H1 (cell line): ENCODE measurements at regions not wholly inside any gene's neighbourhood (a gene's known extent, or its start where the extent isn't known, plus 50 kb on each side); places are given as distances from the start of the nearest gene placed in this dataset.

Experiments
- CTCF ChIA-PET: fragments of 300-600 bp; sonication (Branson Sonifier 250); formaldehyde crosslinking; loops from one replicate; lab custom pipeline; 2021; ENCODE audit not compliant: partially characterized antibody; lab: Charles Lee
- POLR2A ChIA-PET: fragments of 300-600 bp; sonication (Branson Sonifier 250); formaldehyde crosslinking; loops from one replicate; lab custom pipeline; 2021; ENCODE audit warnings: inconsistent platforms; ENCODE audit not compliant: partially characterized antibody; lab: Charles Lee
- DNase-seq, 2 experiments: peaks; one replicate each; pipeline versions ENCODE4 v3.0.0 to v3.0.0-alpha.2; 2010 to 2022; ENCODE audit warnings: low spot score in 2 of 2, low read depth in 1 of 2, mixed read lengths in 1 of 2
- FAIRE-seq: peaks from 2 replicates; lab custom pipeline; 2011; peaks lifted over from hg19 to GRCh38; lab: Jason Lieb, UNC
- H2AFZ ChIP-seq: 2 replicates; pipeline ENCODE4 v1.8.1; 2012; ENCODE audit warnings: low read length, inconsistent platforms
- H2AK5ac ChIP-seq: 2 replicates; pipeline ENCODE4 v1.6.1; 2013; ENCODE audit warnings: low read depth, low read length
- H2BK120ac ChIP-seq: replicated peaks from 2 replicates; pipeline ENCODE3; 2013; ENCODE audit warnings: low read depth, low read length, inconsistent platforms
- H2BK12ac ChIP-seq: 2 replicates; pipeline ENCODE4 v1.6.1; 2013; ENCODE audit warnings: low read depth, low read length
- H2BK15ac ChIP-seq: 2 replicates; pipeline ENCODE4 v1.6.1; 2013; ENCODE audit warnings: low read length
- H2BK20ac ChIP-seq: 2 replicates; pipeline ENCODE4 v1.6.1; 2013; ENCODE audit warnings: low read length
- H2BK5ac ChIP-seq: 2 replicates; pipeline ENCODE4 v1.6.1; 2013; ENCODE audit warnings: low read depth, low read length
- H3K14ac ChIP-seq: 2 replicates; pipeline ENCODE4 v1.6.1; 2013; ENCODE audit warnings: inconsistent platforms; ENCODE audit not compliant: insufficient read length
- H3K18ac ChIP-seq: 2 replicates; pipeline ENCODE4 v1.6.1; 2013; ENCODE audit warnings: low read length; ENCODE audit errors: extremely low read depth
- H3K23ac ChIP-seq: 2 replicates; pipeline ENCODE4 v1.6.1; 2013; ENCODE audit warnings: inconsistent platforms; ENCODE audit not compliant: insufficient read length
- H3K23me2 ChIP-seq: 2 replicates; pipeline ENCODE4 v1.6.1; 2013; ENCODE audit warnings: low read depth, low read length
- H3K27ac ChIP-seq: 2 replicates; pipeline ENCODE4 v1.6.1; 2011; ENCODE audit warnings: low read depth, low read length, inconsistent platforms
- H3K27me3 ChIP-seq, 4 experiments: replicated peaks in 1 of 4; 1 replicate in 1 of 4; 2 replicates in 3 of 4; pipeline versions ENCODE4 v1.6.1 to v1.8.1; 2011 to 2013; ENCODE audit warnings: low read length in 3 of 4, mild to moderate bottlenecking in 3 of 4, inconsistent platforms in 2 of 4, mixed read lengths in 2 of 4, moderate library complexity in 1 of 4; ENCODE audit not compliant: control insufficient read depth in 3 of 4, insufficient read depth in 3 of 4; ENCODE audit errors: extremely low read depth in 1 of 4
- H3K36me3 ChIP-seq, 4 experiments: 2 replicates each; pipeline versions ENCODE4 v1.6.1 to v1.8.1; 2011 to 2013; ENCODE audit warnings: mild to moderate bottlenecking in 4 of 4, low read length in 3 of 4, moderate library complexity in 2 of 4, control low read depth in 1 of 4, inconsistent platforms in 1 of 4; ENCODE audit not compliant: insufficient read depth in 4 of 4, control insufficient read depth in 2 of 4
- H3K4ac ChIP-seq: replicated peaks from 2 replicates; pipeline ENCODE3; 2013; ENCODE audit warnings: low read length, low read depth, mixed read lengths, inconsistent platforms; ENCODE audit not compliant: insufficient read length
- H3K4me1 ChIP-seq, 4 experiments: replicated peaks in 1 of 4; 1 replicate in 1 of 4; 2 replicates in 3 of 4; pipeline versions ENCODE4 v1.6.1 to v1.8.1; 2011 to 2013; ENCODE audit warnings: low read length in 3 of 4, inconsistent platforms in 2 of 4, mixed read lengths in 1 of 4; ENCODE audit not compliant: insufficient read depth in 4 of 4, control insufficient read depth in 3 of 4
- H3K4me2 ChIP-seq, 2 experiments: 2 replicates each; pipeline versions ENCODE4 v1.6.1 to v1.8.1; 2011 to 2013; ENCODE audit warnings: low read depth in 2 of 2, low read length in 2 of 2, control low read depth in 1 of 2, inconsistent platforms in 1 of 2, mild to moderate bottlenecking in 1 of 2; ENCODE audit not compliant: insufficient read depth in 1 of 2
- H3K4me3 ChIP-seq, 4 experiments: fragments of 200-600, 300-600 bp in 1 of 4; sonication (generic), shearing (Covaris generic), sonication (Bioruptor Twin) in 1 of 4; 2 replicates each; pipeline versions ENCODE4 v1.5.1 to v1.8.1; 2011 to 2016; ENCODE audit warnings: low read length in 4 of 4, low read depth in 3 of 4, control low read depth in 2 of 4, inconsistent platforms in 2 of 4, mild to moderate bottlenecking in 2 of 4, mixed read lengths in 1 of 4, moderate library complexity in 1 of 4; ENCODE audit not compliant: insufficient read depth in 2 of 4; ENCODE audit errors: extremely low read depth in 1 of 4
- H3K56ac ChIP-seq: replicated peaks from 2 replicates; pipeline ENCODE3; 2013; ENCODE audit warnings: low read depth, mild to moderate bottlenecking, mixed read lengths, low read length, inconsistent platforms; ENCODE audit not compliant: insufficient read length
- H3K79me1 ChIP-seq: 2 replicates; pipeline ENCODE4 v1.6.1; 2013; ENCODE audit warnings: low read depth, low read length, control low read depth
- H3K79me2 ChIP-seq, 2 experiments: 2 replicates each; pipeline versions ENCODE4 v1.6.1 to v1.8.1; 2012 to 2013; ENCODE audit warnings: low read length in 2 of 2, mild to moderate bottlenecking in 2 of 2, inconsistent platforms in 1 of 2; ENCODE audit not compliant: insufficient read depth in 2 of 2, control insufficient read depth in 1 of 2
- H3K9ac ChIP-seq, 4 experiments: replicated peaks in 1 of 4; 1 replicate in 1 of 4; 2 replicates in 3 of 4; pipeline versions ENCODE4 v1.6.1 to v1.8.1; 2011 to 2013; ENCODE audit warnings: low read depth in 3 of 4, low read length in 3 of 4, control low read depth in 2 of 4, mild to moderate bottlenecking in 2 of 4, moderate library complexity in 2 of 4, inconsistent platforms in 1 of 4; ENCODE audit errors: extremely low read depth in 1 of 4
- H3K9me3 ChIP-seq, 2 experiments: 2 replicates each; pipeline versions ENCODE4 v1.6.1 to v1.8.1; 2012 to 2013; ENCODE audit warnings: mild to moderate bottlenecking in 2 of 2, moderate library complexity in 2 of 2, control low read depth in 1 of 2, inconsistent platforms in 1 of 2, low read depth in 1 of 2, low read length in 1 of 2, mixed read lengths in 1 of 2; ENCODE audit not compliant: insufficient read depth in 2 of 2
- H4K20me1 ChIP-seq, 2 experiments: replicated peaks in 1 of 2; 2 replicates each; pipeline versions ENCODE3 to v1.8.1; 2011 to 2013; ENCODE audit warnings: inconsistent platforms in 2 of 2, low read length in 2 of 2, mild to moderate bottlenecking in 1 of 2; ENCODE audit not compliant: insufficient read depth in 2 of 2, control insufficient read depth in 1 of 2
- H4K5ac ChIP-seq: 2 replicates; pipeline ENCODE4 v1.6.1; 2013; ENCODE audit warnings: low read length, low read depth, mixed read lengths, inconsistent platforms; ENCODE audit not compliant: insufficient read length
- H4K8ac ChIP-seq: 2 replicates; pipeline ENCODE4 v1.8.0; 2013; ENCODE audit warnings: mild to moderate bottlenecking, moderate library complexity, low read length, inconsistent platforms; ENCODE audit not compliant: insufficient read depth; ENCODE audit errors: extremely low read depth
- H4K91ac ChIP-seq: replicated peaks from 2 replicates; pipeline ENCODE3; 2013; ENCODE audit warnings: low read length, mixed read lengths, inconsistent platforms; ENCODE audit not compliant: insufficient read length
- SIN3A ChIP-seq, 2 experiments: IDR thresholded peaks in 1 of 2; conservative IDR thresholded peaks in 1 of 2; 2 replicates each; pipeline ENCODE4 v1.6.1; 2011 to 2012; ENCODE audit warnings: low read length in 2 of 2, improper control_type of control experiment in 1 of 2, low read depth in 1 of 2, mild to moderate bottlenecking in 1 of 2
- TAF7 ChIP-seq: optimal IDR thresholded peaks from 2 replicates; pipeline ENCODE3; 2011; ENCODE audit warnings: low read depth, mild to moderate bottlenecking, inconsistent platforms, low read length, moderate library complexity, borderline replicate concordance
- WGBS, 2 experiments: shearing (Covaris generic) in 1 of 2; methylation state at CpG; one replicate each; pipeline versions ENCODE4 v1.1.6 to v1.1.7; 2013 to 2015; ENCODE audit warnings: low lambda C conversion rate in 2 of 2, mixed read lengths in 2 of 2, inconsistent platforms in 1 of 2, low coverage in 1 of 2, missing lambda C conversion rate in 1 of 2; ENCODE audit not compliant: insufficient replicate concordance in 2 of 2, insufficient coverage in 1 of 2, insufficient read length in 1 of 2; ENCODE audit errors: extremely low coverage in 1 of 2, missing lambda C conversion rate in 1 of 2; 5-methylcytosine and 5-hydroxymethylcytosine counted together

DNA sequence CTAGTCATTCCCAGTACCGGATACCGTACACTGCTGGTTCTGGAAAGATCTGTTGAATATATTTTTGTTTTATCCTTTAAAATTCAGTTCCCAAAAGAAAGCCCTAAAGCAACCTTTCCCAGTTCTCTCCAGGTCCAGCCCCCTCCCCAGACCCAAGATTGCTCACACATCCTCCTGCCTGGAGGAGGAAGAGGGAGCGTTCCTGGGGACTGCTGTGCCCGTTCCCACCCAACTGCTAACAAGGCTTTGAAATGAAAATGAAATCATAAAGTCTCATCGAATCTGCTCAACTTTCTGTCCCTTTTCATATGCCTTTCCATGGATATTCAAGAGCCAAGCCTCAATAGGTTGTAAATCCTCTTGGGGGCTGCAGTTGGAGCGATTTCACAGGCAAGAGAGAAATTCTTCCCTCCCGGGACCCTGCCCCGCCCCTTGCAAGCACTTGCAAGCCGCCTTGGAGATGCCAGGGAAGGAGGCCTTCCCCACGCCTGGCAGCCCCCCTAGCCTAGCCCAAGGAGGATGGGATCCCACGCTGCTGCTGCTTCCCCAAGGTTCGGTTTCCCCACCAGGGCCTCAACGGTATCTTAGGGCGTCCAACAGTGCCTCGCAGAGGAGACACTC, 113.2 kb upstream of the CACHD1 start:
- POLR2A ChIA-PET: no interaction called here
- H3K4me1 ChIP-seq: peaks cover 0 to 10% (median 6%) of the 10 kb centered on the region in 4 experiments; a peak in 6 of 7 replicates
- no peaks in the 10 kb centered on the region for H4K20me1 ChIP-seq
- peak; percentile 24 for FAIRE-seq
- H3K14ac ChIP-seq: no peak overlapping the region
- H3K18ac ChIP-seq: peak overlapping the region; percentile 75
- no peaks in the 10 kb centered on the region for H3K9me3 ChIP-seq
- H4K5ac ChIP-seq: no peak overlapping the region
- H3K4me3 ChIP-seq: peak overlapping the region in 1 of 4 experiments; percentile 22; a peak in 1 of 8 replicates
- peaks cover 5% of the 10 kb centered on the region for H3K23me2 ChIP-seq
- no peak overlapping the region for H3K23ac ChIP-seq
- peak in 1 of 2 experiments; percentile 59 for DNase-seq
- no peak overlapping the region for H4K8ac ChIP-seq
- H3K79me1 ChIP-seq: no peaks in the 10 kb centered on the region
- H3K27me3 ChIP-seq: no peaks in the 10 kb centered on the region
- CTCF ChIA-PET: no interaction called here
- H2BK15ac ChIP-seq: no peak overlapping the region
- H2BK20ac ChIP-seq: peak overlapping the region; percentile 55; the same call in 1 of the 2 replicates
- H2AK5ac ChIP-seq: no peak overlapping the region
- H2BK12ac ChIP-seq: peak overlapping the region; percentile 86; the same call in 1 of the 2 replicates
- H3K36me3 ChIP-seq: no peaks in the 10 kb centered on the region
- no peak for TF ChIP-seq TAF7
- TF ChIP-seq SIN3A (conservative IDR thresholded peaks at IDR 0.05 in 1 of 2, IDR thresholded peaks at IDR 0.05 in 1 of 2; ENCODE audit: low read depth in 1 of 2, low read length in 2 of 2): no peak
- 71% methylated on average over 10 of the region's 15 CpGs; no CpG with 5 or more reads in 1 of the 2 experiments for WGBS, 2 experiments
- peak overlapping the region; percentile 38; the same call in 1 of the 2 replicates for H2BK5ac ChIP-seq
- no peak overlapping the region for H3K56ac ChIP-seq
- H3K9ac ChIP-seq: no peak overlapping the region
- peak overlapping the region; percentile 22; the same call in 1 of the 2 replicates for H2AFZ ChIP-seq
- H3K4ac ChIP-seq: no peak overlapping the region
- no peaks in the 10 kb centered on the region for H3K79me2 ChIP-seq
- no peak overlapping the region for H3K27ac ChIP-seq
- no peak overlapping the region for H4K91ac ChIP-seq
- H2BK120ac ChIP-seq: no peak overlapping the region
- H3K4me2 ChIP-seq: peak overlapping the region; percentile 30 to 60; a peak in 3 of 4 replicates
